ENCODE measurements at regions not wholly inside any gene's neighbourhood (a gene's known extent, or its start where the extent isn't known, plus 50 kb on each side); places are given as distances from the start of the nearest gene placed in this dataset.

- no peak for DNase-seq
Observed at GRCh38 chr14:85084344-85084743, 445.6 kb upstream of the FLRT2 start.

- no peak for DNase-seq
Observed at GRCh38 chr14:85085981-85086380, 444.0 kb upstream of the FLRT2 start.

- no peak for DNase-seq
Observed at GRCh38 chr14:85087201-85087600, 442.7 kb upstream of the FLRT2 start.

GRCh38 chr14:85088192-85088591 lies 441.8 kb upstream of the FLRT2 start:
- no peak for DNase-seq

- no peak for DNase-seq
Observed at GRCh38 chr14:85090681-85091080, 439.3 kb upstream of the FLRT2 start.

- DNase-seq, result no peak
Observed at GRCh38 chr14:85093631-85094330, 436.2 kb upstream of the FLRT2 start.

- no peak for DNase-seq
Observed at GRCh38 chr14:85102591-85102990, 427.4 kb upstream of the FLRT2 start.

GRCh38 chr14:85106506-85106905 lies 423.4 kb upstream of the FLRT2 start:
- DNase-seq, result no peak

GRCh38 chr14:85112762-85113161 lies 417.2 kb upstream of the FLRT2 start:
- DNase-seq, result no peak

GRCh38 chr14:85115921-85116320 lies 414.0 kb upstream of the FLRT2 start:
- DNase-seq, result no peak

GRCh38 chr14:85118274-85118673 lies 411.7 kb upstream of the FLRT2 start:
- DNase-seq, result no peak

GRCh38 chr14:85122690-85123089 lies 407.3 kb upstream of the FLRT2 start:
- no peak for DNase-seq

- DNase-seq, result no peak
Observed at GRCh38 chr14:85123755-85124154, 406.2 kb upstream of the FLRT2 start.

GRCh38 chr14:85124631-85125290 lies 405.2 kb upstream of the FLRT2 start:
- no peak for DNase-seq

GRCh38 chr14:85125291-85125670 lies 404.7 kb upstream of the FLRT2 start:
- DNase-seq, result no peak

- DNase-seq, result no peak
Observed at GRCh38 chr14:85129921-85130320, 400.0 kb upstream of the FLRT2 start.

- DNase-seq, result no peak
Observed at GRCh38 chr14:85131226-85131922, 398.6 kb upstream of the FLRT2 start.

- no peak for DNase-seq
Observed at GRCh38 chr14:85142982-85143381, 387.0 kb upstream of the FLRT2 start.

- DNase-seq, result no peak
Observed at GRCh38 chr14:85146779-85147178, 383.2 kb upstream of the FLRT2 start.

- DNase-seq, result no peak
Observed at GRCh38 chr14:85150166-85150565, 379.8 kb upstream of the FLRT2 start.

- no peak for DNase-seq
Observed at GRCh38 chr14:85154714-85155113, 375.2 kb upstream of the FLRT2 start.

- DNase-seq, result no peak
Observed at GRCh38 chr14:85156319-85156718, 373.6 kb upstream of the FLRT2 start.

GRCh38 chr14:85159726-85160125 lies 370.2 kb upstream of the FLRT2 start:
- no peak for DNase-seq

GRCh38 chr14:85165094-85165493 lies 364.9 kb upstream of the FLRT2 start:
- no peak for DNase-seq

Measured in NCI-H774 (cell line).